ENCODE measurements at regions not wholly inside any gene's neighbourhood (a gene's known extent, or its start where the extent isn't known, plus 50 kb on each side); places are given as distances from the start of the nearest gene placed in this dataset.

GRCh38 chr20:60752741-60753420 is 499.2 kb upstream of the CDH4 start:
- in situ Hi-C loops (cut with HindIII; ENCODE audit: low pct_ligation_motif_present, low sequenced_read_pairs), result no loop called here
- TF ChIP-seq CTCF (IDR thresholded peaks at IDR 0.05; ENCODE audit: low read depth, low read length, missing control alignments), result no peak
- no peak overlapping the region for H3K27ac ChIP-seq
- no peaks in the 10 kb centered on the region for H3K27me3 ChIP-seq (replicated peaks)
- H3K4me3 ChIP-seq (ENCODE audit: low read depth, low read length), result no peak overlapping the region
- H3K36me3 ChIP-seq (replicated peaks), result no peaks in the 10 kb centered on the region
- DNase-seq, result no peak

- in situ Hi-C loops (cut with HindIII; ENCODE audit: low pct_ligation_motif_present, low sequenced_read_pairs), result no loop called here
- TF ChIP-seq CTCF (IDR thresholded peaks at IDR 0.05; ENCODE audit: low read depth, low read length, missing control alignments), result no peak
- no peak overlapping the region for H3K4me3 ChIP-seq (ENCODE audit: low read depth, low read length)
Observed at GRCh38 chr20:60754856-60755255, 497.2 kb upstream of the CDH4 start.

GRCh38 chr20:60759651-60760050 is 492.4 kb upstream of the CDH4 start:
- no peak overlapping the region for H3K27ac ChIP-seq
- in situ Hi-C loops (cut with HindIII; ENCODE audit: low pct_ligation_motif_present, low sequenced_read_pairs), result no loop called here
- H3K36me3 ChIP-seq (replicated peaks), result no peaks in the 10 kb centered on the region
- TF ChIP-seq CTCF (IDR thresholded peaks at IDR 0.05; ENCODE audit: low read depth, low read length, missing control alignments), result no peak
- DNase-seq, result no peak
- H3K4me3 ChIP-seq (ENCODE audit: low read depth, low read length), result no peak overlapping the region
- H3K27me3 ChIP-seq (replicated peaks), result no peaks in the 10 kb centered on the region

More at GRCh38 chr20:60754856-60755255, 497.2 kb upstream of the CDH4 start:
- no peak overlapping the region for H3K27ac ChIP-seq
- H3K27me3 ChIP-seq (replicated peaks), result no peaks in the 10 kb centered on the region
- H3K36me3 ChIP-seq (replicated peaks), result no peaks in the 10 kb centered on the region
- DNase-seq, result no peak

DNA sequence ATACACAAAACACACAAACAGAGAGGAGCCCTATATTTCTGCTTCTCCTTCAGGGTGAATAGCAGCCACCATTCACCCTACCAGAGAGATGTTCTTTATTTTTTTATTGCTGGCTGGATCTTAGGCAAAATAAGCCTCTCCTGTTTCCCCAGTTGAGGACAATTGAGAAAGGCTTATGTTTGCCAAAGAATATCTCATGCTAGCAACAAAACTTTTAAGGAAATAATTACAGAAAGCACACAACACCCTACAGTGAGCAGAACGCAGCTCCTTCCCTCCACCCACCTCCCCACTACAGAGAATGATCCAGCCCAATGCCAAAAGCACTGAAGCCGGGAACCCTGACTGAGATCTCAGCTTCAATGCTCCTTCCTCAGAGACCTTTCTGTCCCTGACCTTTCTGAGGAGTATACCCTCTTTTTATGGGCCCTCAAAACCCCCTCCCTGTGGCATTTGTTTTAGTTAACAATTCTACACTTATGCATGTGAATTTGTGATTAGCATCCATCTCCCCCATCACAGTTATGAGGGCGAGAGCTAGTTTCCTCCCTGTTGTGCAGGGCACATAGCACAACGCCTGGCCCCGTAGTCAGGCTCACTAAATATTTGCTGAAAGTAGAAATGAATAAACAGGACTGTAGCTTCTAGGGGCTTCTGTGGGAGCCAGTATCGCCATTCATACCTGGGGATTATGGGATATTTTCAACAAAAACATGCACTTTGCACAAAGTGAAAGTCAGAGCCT is 491.6 kb upstream of the CDH4 start:
- no peak overlapping the region for H3K27ac ChIP-seq

GRCh38 chr20:60761056-60761455 is 491.0 kb upstream of the CDH4 start:
- H3K27me3 ChIP-seq (replicated peaks), result no peaks in the 10 kb centered on the region
- in situ Hi-C loops (cut with HindIII; ENCODE audit: low pct_ligation_motif_present, low sequenced_read_pairs), result no loop called here
- TF ChIP-seq CTCF (IDR thresholded peaks at IDR 0.05; ENCODE audit: low read depth, low read length, missing control alignments), result no peak
- no peak for DNase-seq
- H3K27ac ChIP-seq, result no peak overlapping the region
- no peak overlapping the region for H3K4me3 ChIP-seq (ENCODE audit: low read depth, low read length)
- no peaks in the 10 kb centered on the region for H3K36me3 ChIP-seq (replicated peaks)

More for the DNA sequence above, 491.6 kb upstream of the CDH4 start:
- in situ Hi-C loops (cut with HindIII; ENCODE audit: low pct_ligation_motif_present, low sequenced_read_pairs), result no loop called here
- H3K27me3 ChIP-seq (replicated peaks), result no peaks in the 10 kb centered on the region
- H3K4me3 ChIP-seq (ENCODE audit: low read depth, low read length), result no peak overlapping the region
- no peaks in the 10 kb centered on the region for H3K36me3 ChIP-seq (replicated peaks)
- no peak for TF ChIP-seq CTCF (IDR thresholded peaks at IDR 0.05; ENCODE audit: low read depth, low read length, missing control alignments)
- no peak for DNase-seq
